A549 (cell line): ENCODE measurements at regions not wholly inside any gene's neighbourhood (a gene's known extent, or its start where the extent isn't known, plus 50 kb on each side); places are given as distances from the start of the nearest gene placed in this dataset.

Experiments
- ATAC-seq, 2 experiments: fragments of 200-7000 bp in 1 of 2; fragments of >200 bp in 1 of 2; cut with Nextera tagmentation in 1 of 2; cut with Tn5 transposase in 1 of 2; 3 replicates each; pipeline versions ENCODE4 v1.8.0 to v1.9.1; 2018 to 2020; ENCODE audit warnings: mild to moderate bottlenecking in 1 of 2, moderate library complexity in 1 of 2
- CTCF ChIA-PET: fragments of 300-600 bp; sonication (Branson Sonifier 250); formaldehyde crosslinking; extraction: SDS; loops from one replicate; lab custom pipeline; 2021; ENCODE audit warnings: antibody characterized with exemption, inconsistent platforms; lab: Yijun Ruan, JAX
- POLR2A ChIA-PET: fragments of 350-600 bp; formaldehyde crosslinking; extraction: SDS; loops from one replicate; lab custom pipeline; 2021; ENCODE audit warnings: antibody characterized with exemption, inconsistent platforms; lab: Yijun Ruan, JAX
- DNase-seq, 2 experiments: peaks; one replicate each; pipeline versions ENCODE4 v3.0.0 to v3.0.0-alpha.2; 2011 to 2016; ENCODE audit warnings: low read depth in 1 of 2, low spot score in 1 of 2
- FAIRE-seq: peaks from 2 replicates; lab custom pipeline; 2011; peaks lifted over from hg19 to GRCh38; lab: Jason Lieb, UNC
- H3K27ac ChIP-seq, 2 experiments: fragments of >200 bp; sonication (Bioruptor Twin); formaldehyde crosslinking; 3 replicates each; pipeline ENCODE4 v1.5.1; 2016 to 2017
- H3K4me1 ChIP-seq: fragments of >200 bp; sonication (Bioruptor Twin); formaldehyde crosslinking; 3 replicates; pipeline ENCODE4 v1.6.1; 2016
- H3K4me2 ChIP-seq: fragments of >200 bp; sonication (Bioruptor Twin); formaldehyde crosslinking; 3 replicates; pipeline ENCODE4 v1.6.1; 2016
- H3K4me3 ChIP-seq: fragments of >200 bp; sonication (Bioruptor Twin); formaldehyde crosslinking; 3 replicates; pipeline ENCODE4 v1.5.1; 2016
- H3K9me3 ChIP-seq: fragments of >200 bp; sonication (Bioruptor Twin); formaldehyde crosslinking; 3 replicates; pipeline ENCODE4 v1.6.1; 2016
- CBX8 ChIP-seq: fragments of 200-600 bp; sonication (generic); IDR thresholded peaks from 2 replicates; pipeline ENCODE4 v1.6.1; 2016
- CEBPB ChIP-seq, 2 experiments: fragments of >200 bp in 1 of 2; sonication (Bioruptor Twin) in 1 of 2; formaldehyde crosslinking in 1 of 2; IDR thresholded peaks; 2 replicates each; pipeline ENCODE4 v1.6.1; 2012 to 2016
- EP300 ChIP-seq, 2 experiments: fragments of >200 bp; sonication (Bioruptor Twin); formaldehyde crosslinking; IDR thresholded peaks; 2 replicates in 1 of 2; 3 replicates in 1 of 2; pipeline ENCODE4 v1.6.1; 2016 to 2017
- FOSB ChIP-seq: fragments of 250-450 bp; sonication (Bioruptor Pico); IDR thresholded peaks from 2 replicates; pipeline ENCODE4 v1.5.0; 2020; ENCODE audit warnings: mild to moderate bottlenecking, moderate library complexity
- HOXA7 ChIP-seq: fragments of 250-450 bp; sonication (Bioruptor Pico); IDR thresholded peaks from 2 replicates; pipeline ENCODE4 v1.5.0; 2020; ENCODE audit warnings: mild to moderate bottlenecking, moderate library complexity
- HOXB13 ChIP-seq: fragments of 250-450 bp; sonication (Bioruptor Pico); IDR thresholded peaks from 2 replicates; pipeline ENCODE4 v1.5.0; 2020; ENCODE audit warnings: low read depth, mild to moderate bottlenecking, moderate library complexity
- KDM5A ChIP-seq: fragments of 200-600 bp; sonication (generic); IDR thresholded peaks from 2 replicates; pipeline ENCODE4 v1.6.1; 2016; ENCODE audit warnings: antibody characterized with exemption, mild to moderate bottlenecking
- MAZ ChIP-seq: fragments of 150-350 bp; IDR thresholded peaks from 2 replicates; pipeline ENCODE4 v1.6.1; 2014; ENCODE audit warnings: antibody characterized with exemption, low read depth, low read length, borderline replicate concordance
- MYC ChIP-seq: IDR thresholded peaks from 2 replicates; pipeline ENCODE4 v1.6.1; 2012; ENCODE audit warnings: mild to moderate bottlenecking, inconsistent platforms, low read length, improper control_type of control experiment, borderline replicate concordance
- RAD21 ChIP-seq, 2 experiments: fragments of >200 bp in 1 of 2; sonication (Bioruptor Twin) in 1 of 2; formaldehyde crosslinking in 1 of 2; IDR thresholded peaks in 1 of 2; conservative IDR thresholded peaks in 1 of 2; 2 replicates in 1 of 2; 3 replicates in 1 of 2; pipeline ENCODE4 v1.6.1; 2012 to 2018; ENCODE audit warnings: inconsistent platforms in 1 of 2
- RARB ChIP-seq: fragments of 250-450 bp; sonication (Bioruptor Pico); IDR thresholded peaks from 2 replicates; pipeline ENCODE4 v1.8.0; 2021; ENCODE audit warnings: mild to moderate bottlenecking, moderate library complexity
- RNF2 ChIP-seq: fragments of 200-600 bp; sonication (generic); IDR thresholded peaks from 2 replicates; pipeline ENCODE4 v1.6.1; 2016; ENCODE audit warnings: low read depth, mild to moderate bottlenecking, antibody characterized with exemption, moderate library complexity, borderline replicate concordance
- TP53 ChIP-seq: fragments of 250-450 bp; sonication (Bioruptor Pico); IDR thresholded peaks from 2 replicates; pipeline ENCODE4 v1.5.0; 2021; ENCODE audit warnings: mild to moderate bottlenecking, moderate library complexity
- ZFP36 ChIP-seq: fragments of 450-650 bp; IDR thresholded peaks from 2 replicates; pipeline ENCODE4 v1.6.1; 2014; ENCODE audit warnings: borderline replicate concordance; ENCODE audit not compliant: partially characterized antibody
- ZNF302 ChIP-seq: fragments of 250-450 bp; sonication (Bioruptor Pico); IDR thresholded peaks from 2 replicates; pipeline ENCODE4 v1.9.0; 2021; ENCODE audit warnings: inconsistent platforms, mild to moderate bottlenecking, moderate library complexity
- ZSCAN20 ChIP-seq: fragments of 250-450 bp; sonication (Bioruptor Pico); IDR thresholded peaks from 2 replicates; pipeline ENCODE4 v1.8.0; 2022; ENCODE audit warnings: mild to moderate bottlenecking, moderate library complexity
- WGBS: methylation state at CpG from one replicate; pipeline ENCODE4 v1.1.6; 2017; ENCODE audit errors: missing lambda C conversion rate; 5-methylcytosine and 5-hydroxymethylcytosine counted together
- TF ChIP-seq, protein P1 (sequence below): fragments of 150-350 bp; IDR thresholded peaks from 2 replicates; pipeline ENCODE4 v1.6.1; 2014; ENCODE audit warnings: low read depth, mild to moderate bottlenecking, low read length
- TF ChIP-seq, protein P2 (sequence below): IDR thresholded peaks from 2 replicates; pipeline ENCODE4 v1.6.1; 2012
- TF ChIP-seq, protein P3 (sequence below): IDR thresholded peaks from 2 replicates; pipeline ENCODE4 v1.6.1; 2012; ENCODE audit warnings: low read depth, borderline replicate concordance
- TF ChIP-seq, protein P4 (sequence below): IDR thresholded peaks from 2 replicates; pipeline ENCODE4 v1.6.1; 2012
- TF ChIP-seq, protein P5 (sequence below): fragments of 250-450 bp; sonication (Bioruptor Pico); IDR thresholded peaks from 2 replicates; pipeline ENCODE4 v1.5.0; 2020; ENCODE audit warnings: low read depth, mild to moderate bottlenecking, moderate library complexity

DNA sequence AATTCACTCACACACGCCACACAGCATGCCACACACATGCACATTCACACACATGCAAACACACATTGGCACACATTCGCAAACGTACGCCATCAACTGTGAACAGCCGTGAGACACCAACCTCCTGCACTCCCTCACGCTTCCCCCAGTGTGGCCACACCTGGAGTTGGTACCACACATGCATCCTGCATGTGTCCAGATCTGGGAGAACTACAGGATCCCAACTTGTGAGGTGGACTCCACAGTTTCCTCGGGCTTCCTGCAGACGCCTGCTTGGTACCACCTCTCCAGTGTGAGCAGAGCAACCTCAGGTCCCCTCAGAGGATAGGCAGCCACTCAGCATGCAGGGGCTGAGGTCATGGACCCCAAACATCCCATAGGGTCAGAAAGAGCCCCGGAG is 239.0 kb downstream of the EIPR1 start:
- WGBS = 51% methylated on average over 9 of the region's 9 CpGs
- Histone ChIP-seq H3K4me1 (no peaks in the 10 kb centered on the region), H3K4me2 (no peak overlapping the region), H3K4me3 (no peak overlapping the region), H3K27ac (no peak overlapping the region), H3K9me3 (peaks cover 14% of the 10 kb centered on the region; the same call in 1 of the 3 replicates)
- no peak for ATAC-seq
- CTCF ChIA-PET = no interaction called here
- FAIRE-seq = no peak
- POLR2A ChIA-PET = no interaction called here
- no peak for DNase-seq
- TF ChIP-seq, protein P1, sequence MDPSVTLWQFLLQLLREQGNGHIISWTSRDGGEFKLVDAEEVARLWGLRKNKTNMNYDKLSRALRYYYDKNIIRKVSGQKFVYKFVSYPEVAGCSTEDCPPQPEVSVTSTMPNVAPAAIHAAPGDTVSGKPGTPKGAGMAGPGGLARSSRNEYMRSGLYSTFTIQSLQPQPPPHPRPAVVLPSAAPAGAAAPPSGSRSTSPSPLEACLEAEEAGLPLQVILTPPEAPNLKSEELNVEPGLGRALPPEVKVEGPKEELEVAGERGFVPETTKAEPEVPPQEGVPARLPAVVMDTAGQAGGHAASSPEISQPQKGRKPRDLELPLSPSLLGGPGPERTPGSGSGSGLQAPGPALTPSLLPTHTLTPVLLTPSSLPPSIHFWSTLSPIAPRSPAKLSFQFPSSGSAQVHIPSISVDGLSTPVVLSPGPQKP = no peak
- TF ChIP-seq, protein P2, sequence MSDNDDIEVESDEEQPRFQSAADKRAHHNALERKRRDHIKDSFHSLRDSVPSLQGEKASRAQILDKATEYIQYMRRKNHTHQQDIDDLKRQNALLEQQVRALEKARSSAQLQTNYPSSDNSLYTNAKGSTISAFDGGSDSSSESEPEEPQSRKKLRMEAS = no peak
- TF ChIP-seq EP300 (IDR thresholded peaks at IDR 0.05) (no peak), ZSCAN20 (CRISPR knock-in tag) (no peak), KDM5A (no peak), HOXA7 (CRISPR knock-in tag) (no peak), RARB (no peak), FOSB (no peak), HOXB13 (CRISPR knock-in tag) (no peak), RNF2 (no peak), ZNF302 (CRISPR knock-in tag) (no peak), RAD21 (conservative IDR thresholded peaks at IDR 0.05 in 1 of 2, IDR thresholded peaks at IDR 0.05 in 1 of 2) (no peak), ZFP36 (no peak), MAZ (no peak), CBX8 (no peak), CEBPB (IDR thresholded peaks at IDR 0.05) (no peak)
- TF ChIP-seq, protein P3, sequence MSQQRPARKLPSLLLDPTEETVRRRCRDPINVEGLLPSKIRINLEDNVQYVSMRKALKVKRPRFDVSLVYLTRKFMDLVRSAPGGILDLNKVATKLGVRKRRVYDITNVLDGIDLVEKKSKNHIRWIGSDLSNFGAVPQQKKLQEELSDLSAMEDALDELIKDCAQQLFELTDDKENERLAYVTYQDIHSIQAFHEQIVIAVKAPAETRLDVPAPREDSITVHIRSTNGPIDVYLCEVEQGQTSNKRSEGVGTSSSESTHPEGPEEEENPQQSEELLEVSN = no peak
- TF ChIP-seq, protein P4, sequence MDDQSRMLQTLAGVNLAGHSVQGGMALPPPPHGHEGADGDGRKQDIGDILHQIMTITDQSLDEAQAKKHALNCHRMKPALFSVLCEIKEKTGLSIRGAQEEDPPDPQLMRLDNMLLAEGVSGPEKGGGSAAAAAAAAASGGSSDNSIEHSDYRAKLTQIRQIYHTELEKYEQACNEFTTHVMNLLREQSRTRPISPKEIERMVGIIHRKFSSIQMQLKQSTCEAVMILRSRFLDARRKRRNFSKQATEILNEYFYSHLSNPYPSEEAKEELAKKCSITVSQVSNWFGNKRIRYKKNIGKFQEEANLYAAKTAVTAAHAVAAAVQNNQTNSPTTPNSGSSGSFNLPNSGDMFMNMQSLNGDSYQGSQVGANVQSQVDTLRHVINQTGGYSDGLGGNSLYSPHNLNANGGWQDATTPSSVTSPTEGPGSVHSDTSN = no peak
- TF ChIP-seq, protein P5, sequence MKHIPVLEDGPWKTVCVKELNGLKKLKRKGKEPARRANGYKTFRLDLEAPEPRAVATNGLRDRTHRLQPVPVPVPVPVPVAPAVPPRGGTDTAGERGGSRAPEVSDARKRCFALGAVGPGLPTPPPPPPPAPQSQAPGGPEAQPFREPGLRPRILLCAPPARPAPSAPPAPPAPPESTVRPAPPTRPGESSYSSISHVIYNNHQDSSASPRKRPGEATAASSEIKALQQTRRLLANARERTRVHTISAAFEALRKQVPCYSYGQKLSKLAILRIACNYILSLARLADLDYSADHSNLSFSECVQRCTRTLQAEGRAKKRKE = no peak

DNA sequence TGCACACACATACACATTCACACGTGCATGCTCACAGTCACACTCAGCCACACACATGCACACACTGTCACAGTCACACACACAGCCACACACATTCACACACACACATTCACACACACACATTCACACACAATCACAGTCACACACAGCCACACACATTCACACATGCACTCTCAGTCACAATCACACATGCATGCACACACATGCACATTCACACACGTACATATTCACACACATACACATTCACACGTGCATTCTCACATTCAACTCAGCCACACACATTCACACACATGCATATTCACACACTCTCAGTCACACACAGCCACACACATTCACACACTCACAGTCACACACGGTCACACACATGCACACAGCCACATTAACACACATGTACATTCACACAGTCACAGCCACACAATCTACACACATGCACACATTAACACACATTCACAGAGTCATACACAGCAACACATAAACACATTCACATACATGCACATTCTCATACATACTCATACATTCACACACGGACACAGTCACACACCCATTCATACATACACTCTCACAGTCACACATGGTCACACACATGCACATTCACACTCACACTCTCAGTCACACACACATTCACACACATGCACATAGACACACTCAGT is 239.8 kb downstream of the EIPR1 start:
- TF ChIP-seq, protein P3 = no peak
- no peak for TF ChIP-seq RNF2
- no peak for TF ChIP-seq MYC
- TF ChIP-seq ZNF302 (CRISPR knock-in tag) = no peak
- TF ChIP-seq, protein P4 = no peak
- TF ChIP-seq, protein P1 = no peak
- TF ChIP-seq RAD21 (conservative IDR thresholded peaks at IDR 0.05 in 1 of 2, IDR thresholded peaks at IDR 0.05 in 1 of 2) = no peak
- no peak for TF ChIP-seq RARB
- TF ChIP-seq TP53 (CRISPR knock-in tag) = no peak
- Histone ChIP-seq H3K9me3 (peaks cover 17% of the 10 kb centered on the region; the same call in 1 of the 3 replicates), H3K4me2 (no peak overlapping the region), H3K27ac (no peak overlapping the region), H3K4me1 (no peaks in the 10 kb centered on the region), H3K4me3 (no peak overlapping the region)
- no peak for FAIRE-seq
- DNase-seq = no peak
- no peak for ATAC-seq
- ChIA-PET CTCF (no interaction called here), POLR2A (no interaction called here)
- WGBS = 11% methylated on average over 5 of the region's 5 CpGs
